ENCODE measurements at regions not wholly inside any gene's neighbourhood (a gene's known extent, or its start where the extent isn't known, plus 50 kb on each side); places are given as distances from the start of the nearest gene placed in this dataset.
"Not testable (repeated sequence)": the region's sequence is repeated elsewhere in the genome, so short reads cannot be mapped to it uniquely, and the experiment has no call there.

GRCh38 chr9:32200896-32201295 is 183.5 kb upstream of the ACO1 start:
- Histone ChIP-seq H3K4me1 (ENCODE audit: control insufficient read depth, insufficient read depth, low read length) (no peaks in the 10 kb centered on the region), H3K9me3 (ENCODE audit: control insufficient read depth, insufficient read depth, low read length) (no peaks in the 10 kb centered on the region), H3K4me3 (ENCODE audit: low read length) (no peak overlapping the region), H3K27ac (ENCODE audit: low read length) (no peak overlapping the region), H3K36me3 (ENCODE audit: control insufficient read depth, insufficient read depth, low read length) (no peaks in the 10 kb centered on the region), H3K27me3 (ENCODE audit: control insufficient read depth, insufficient read depth, low read length) (no peaks in the 10 kb centered on the region)
- Mint-ChIP-seq H3K36me3 (no peaks in the 10 kb centered on the region), H3K27me3 (ENCODE audit: low read depth in 2 of 2) (no peaks in the 10 kb centered on the region), H3K4me3 (no peak overlapping the region), H3K9me3 (peaks cover 11 to 13% of the 10 kb centered on the region in 2 donors), H3K27ac (no peak overlapping the region), H3K4me1 (no peaks in the 10 kb centered on the region)
- DNase-seq, result no peak
- ATAC-seq, result no peak
- no peak for TF ChIP-seq CTCF (IDR thresholded peaks at IDR 0.05)
- intact Hi-C loops (cut with micrococcal nuclease), result no loop called here

DNA sequence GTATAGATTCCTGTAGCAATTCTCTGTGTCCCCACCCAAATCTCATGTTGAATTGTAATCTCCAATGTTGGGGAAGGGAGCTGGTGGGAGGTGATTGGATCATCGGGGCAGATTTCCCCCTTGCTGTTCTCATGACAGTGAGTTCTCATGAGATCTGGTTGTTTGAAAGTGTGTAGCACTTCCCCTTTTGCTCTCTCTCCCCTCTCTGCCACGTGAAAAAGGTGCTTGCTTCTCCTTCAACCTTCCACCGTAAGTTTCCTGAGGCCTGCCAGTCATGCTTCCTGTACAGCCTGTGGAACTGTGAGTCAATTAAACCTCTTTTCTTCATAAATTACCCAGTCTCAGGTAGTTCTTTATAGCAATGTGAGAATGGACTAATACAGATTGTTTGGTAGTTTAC is 175.3 kb upstream of the ACO1 start:
- H3K27ac ChIP-seq (ENCODE audit: low read length); H3K9me3 ChIP-seq (ENCODE audit: control insufficient read depth, insufficient read depth, low read length); H3K27ac Mint-ChIP-seq; H3K4me3 Mint-ChIP-seq; H3K36me3 ChIP-seq (ENCODE audit: control insufficient read depth, insufficient read depth, low read length); H3K4me3 ChIP-seq (ENCODE audit: low read length); ATAC-seq; H3K4me1 Mint-ChIP-seq; H3K27me3 Mint-ChIP-seq (ENCODE audit: low read depth in 2 of 2); H3K27me3 ChIP-seq (ENCODE audit: control insufficient read depth, insufficient read depth, low read length); DNase-seq; H3K4me1 ChIP-seq (ENCODE audit: control insufficient read depth, insufficient read depth, low read length); H3K9me3 Mint-ChIP-seq; H3K36me3 Mint-ChIP-seq; intact Hi-C loops (cut with micrococcal nuclease): not testable (repeated sequence)
- WGBS (ENCODE audit: insufficient coverage), result 17% methylated on average over 2 of the region's 3 CpGs

DNA sequence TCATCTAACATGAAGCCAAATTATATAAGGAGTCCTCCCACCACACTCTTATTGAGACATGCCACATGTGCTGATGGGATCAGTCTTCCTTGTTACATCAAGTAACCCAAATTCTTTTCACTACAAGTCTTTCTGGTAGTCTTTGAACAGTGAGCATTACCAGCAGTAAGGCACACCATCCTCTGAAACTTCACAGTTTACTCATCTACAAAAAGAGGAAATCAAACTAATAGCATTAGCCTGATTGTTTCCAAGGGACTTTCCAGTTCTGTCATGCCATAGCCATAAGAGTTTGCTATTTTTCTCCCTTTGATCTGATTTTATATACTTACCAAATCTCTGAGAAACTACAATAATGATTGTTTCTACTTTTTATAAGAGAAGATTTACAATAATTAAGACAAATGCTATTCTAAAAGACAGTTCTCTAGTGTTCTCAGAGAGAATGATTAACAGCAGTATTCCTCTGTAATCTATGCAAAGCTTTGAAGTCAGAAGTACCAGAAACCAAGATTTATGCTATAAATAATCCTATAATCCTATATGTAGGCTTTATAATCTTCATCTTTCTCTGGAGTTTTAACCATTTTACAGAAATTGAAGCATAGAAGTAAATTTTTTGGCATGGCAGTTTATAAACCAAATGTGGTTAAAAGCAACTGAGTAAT is 166.2 kb upstream of the ACO1 start:
- H3K27ac Mint-ChIP-seq, result no peak overlapping the region
- Histone ChIP-seq H3K36me3 (ENCODE audit: control insufficient read depth, insufficient read depth, low read length) (no peaks in the 10 kb centered on the region), H3K27me3 (ENCODE audit: control insufficient read depth, insufficient read depth, low read length) (no peaks in the 10 kb centered on the region), H3K9me3 (ENCODE audit: control insufficient read depth, insufficient read depth, low read length) (no peaks in the 10 kb centered on the region), H3K4me1 (ENCODE audit: control insufficient read depth, insufficient read depth, low read length) (no peaks in the 10 kb centered on the region), H3K4me3 (ENCODE audit: low read length) (no peak overlapping the region), H3K27ac (ENCODE audit: low read length) (no peak overlapping the region)
- peaks cover 6 to 14% of the 10 kb centered on the region in 2 donors for H3K9me3 Mint-ChIP-seq
- no peaks in the 10 kb centered on the region for H3K4me1 Mint-ChIP-seq
- intact Hi-C loops (cut with micrococcal nuclease), result no loop called here
- TF ChIP-seq CTCF (IDR thresholded peaks at IDR 0.05), result no peak
- no peak for DNase-seq
- H3K27me3 Mint-ChIP-seq (ENCODE audit: low read depth in 2 of 2), result no peaks in the 10 kb centered on the region
- ATAC-seq, result no peak
- no peak overlapping the region for H3K4me3 Mint-ChIP-seq
- H3K36me3 Mint-ChIP-seq, result no peaks in the 10 kb centered on the region

GRCh38 chr9:32220750-32221149 is 163.7 kb upstream of the ACO1 start:
- Histone ChIP-seq H3K4me1 (ENCODE audit: control insufficient read depth, insufficient read depth, low read length) (no peaks in the 10 kb centered on the region), H3K27me3 (ENCODE audit: control insufficient read depth, insufficient read depth, low read length) (no peaks in the 10 kb centered on the region), H3K9me3 (ENCODE audit: control insufficient read depth, insufficient read depth, low read length) (no peaks in the 10 kb centered on the region), H3K4me3 (ENCODE audit: low read length) (no peak overlapping the region), H3K36me3 (ENCODE audit: control insufficient read depth, insufficient read depth, low read length) (no peaks in the 10 kb centered on the region), H3K27ac (ENCODE audit: low read length) (no peak overlapping the region)
- H3K36me3 Mint-ChIP-seq, result no peaks in the 10 kb centered on the region
- peaks cover 6 to 8% of the 10 kb centered on the region in 2 donors for H3K9me3 Mint-ChIP-seq
- H3K27ac Mint-ChIP-seq, result no peak overlapping the region
- no peaks in the 10 kb centered on the region for H3K27me3 Mint-ChIP-seq (ENCODE audit: low read depth in 2 of 2)
- intact Hi-C loops (cut with micrococcal nuclease), result no loop called here
- ATAC-seq, result no peak
- no peak for TF ChIP-seq CTCF (IDR thresholded peaks at IDR 0.05)
- no peak for DNase-seq
- no peaks in the 10 kb centered on the region for H3K4me1 Mint-ChIP-seq
- no CpG with 5 or more reads among the region's 2 CpGs for WGBS (ENCODE audit: insufficient coverage)
- H3K4me3 Mint-ChIP-seq, result no peak overlapping the region
